NK-92 (cell line): ENCODE measurements at regions not wholly inside any gene's neighbourhood (a gene's known extent, or its start where the extent isn't known, plus 50 kb on each side); places are given as distances from the start of the nearest gene placed in this dataset.

Source experiments
- DNase-seq: peaks from one replicate; lab custom pipeline; 2025; ENCODE audit not compliant: unreplicated experiment; lab: John Stamatoyannopoulos, UW

- DNase-seq: no peak
These were observed 973.6 kb upstream of the TENM4 start for GRCh38 chr11:80414181-80415165.

GRCh38 chr11:80412604-80413003 lies 971.8 kb upstream of the TENM4 start:
- no peak for DNase-seq

DNA sequence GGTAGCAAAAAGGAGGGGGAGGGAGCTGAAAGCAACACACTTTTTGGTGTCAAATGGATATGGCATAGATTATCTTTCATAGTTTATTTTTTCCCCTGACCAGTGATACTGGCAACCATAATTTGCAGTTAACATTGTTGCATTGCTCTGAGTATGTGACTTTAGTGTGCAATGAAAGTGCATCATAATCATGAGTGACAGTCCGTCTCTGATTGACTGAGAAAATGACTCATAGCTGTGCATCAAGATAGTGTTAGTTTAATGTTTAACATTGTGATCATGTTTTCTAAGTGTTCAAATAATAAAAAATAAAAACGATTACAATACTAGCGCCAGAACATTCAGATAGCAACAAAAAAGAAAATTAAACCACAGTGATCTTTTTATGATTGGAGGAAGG lies 952.4 kb upstream of the TENM4 start:
- DNase-seq: no peak

DNA sequence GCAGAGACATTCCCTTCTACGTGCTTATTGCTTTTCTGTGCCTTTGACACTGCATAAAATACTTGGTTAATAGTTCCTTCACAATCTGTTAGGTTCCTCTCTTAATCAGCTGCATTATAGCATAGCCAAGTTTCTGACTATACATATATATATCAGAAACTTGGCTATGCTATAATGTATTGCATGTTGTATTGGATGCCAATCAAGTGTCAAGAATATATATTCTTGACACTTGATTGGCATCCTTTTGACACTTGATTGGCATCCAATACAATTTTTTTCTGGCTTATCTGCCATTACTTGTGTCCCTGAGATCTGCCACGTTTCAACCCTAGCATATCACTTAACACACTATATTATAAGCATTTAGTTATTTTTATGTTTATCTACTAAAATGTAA lies 949.7 kb upstream of the TENM4 start:
- no peak for DNase-seq

DNA sequence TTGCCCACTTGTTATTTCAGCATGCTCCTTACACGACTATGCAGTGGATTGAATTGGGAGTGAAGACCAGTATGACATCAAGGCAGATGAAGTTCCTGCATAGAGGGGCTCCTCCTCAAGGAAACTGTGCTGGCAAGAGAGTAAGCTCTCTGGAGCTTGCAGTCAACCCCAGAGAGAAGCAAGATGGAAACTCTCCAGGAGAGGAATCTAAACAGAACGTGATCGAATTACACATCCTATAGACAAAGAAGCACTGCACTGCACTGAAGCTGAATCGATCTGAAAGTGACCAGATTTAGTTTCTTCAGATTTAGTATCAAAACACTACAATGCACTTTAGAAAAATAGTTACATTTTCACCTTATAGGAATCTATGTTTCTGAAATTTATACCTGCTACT lies 947.7 kb upstream of the TENM4 start:
- DNase-seq: no peak

GRCh38 chr11:80388130-80388529 lies 947.3 kb upstream of the TENM4 start:
- no peak for DNase-seq

GRCh38 chr11:80383655-80384054 lies 942.8 kb upstream of the TENM4 start:
- no peak for DNase-seq

- no peak for DNase-seq
These were observed 938.9 kb upstream of the TENM4 start for GRCh38 chr11:80379620-80380278.

GRCh38 chr11:80371931-80372330 lies 931.1 kb upstream of the TENM4 start:
- DNase-seq: no peak

GRCh38 chr11:80365980-80366379 lies 925.1 kb upstream of the TENM4 start:
- DNase-seq: no peak

DNA sequence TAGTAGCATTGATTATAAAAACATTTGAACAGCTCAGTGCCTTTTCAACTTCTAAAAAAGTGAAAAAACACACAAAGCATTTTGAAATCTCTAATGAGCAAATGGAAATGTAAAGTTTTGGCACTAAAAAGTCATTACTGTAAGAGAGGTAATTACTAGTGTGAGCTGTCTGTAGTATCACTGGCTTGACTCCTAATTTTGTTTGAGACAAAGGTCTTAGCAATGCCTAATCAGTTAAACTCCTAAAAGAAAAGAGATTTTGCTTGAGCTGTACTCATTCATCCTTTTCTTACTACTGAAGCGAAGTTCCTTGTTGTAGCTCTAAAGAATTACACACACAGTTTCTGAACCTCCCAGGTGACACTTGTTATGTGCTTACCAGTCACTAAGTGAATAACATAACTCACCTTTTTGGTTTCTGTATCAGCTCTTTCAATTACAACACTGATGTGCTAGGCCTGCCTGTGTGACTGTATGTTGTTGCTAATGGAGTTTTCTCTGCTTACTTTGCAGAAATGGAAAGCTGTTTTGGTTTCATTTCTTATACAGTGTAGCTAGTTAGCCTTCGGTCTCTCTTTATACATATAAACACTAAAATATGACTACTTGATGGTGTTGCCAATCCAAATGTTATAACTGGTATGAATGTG lies 924.4 kb upstream of the TENM4 start:
- no peak for DNase-seq

DNA sequence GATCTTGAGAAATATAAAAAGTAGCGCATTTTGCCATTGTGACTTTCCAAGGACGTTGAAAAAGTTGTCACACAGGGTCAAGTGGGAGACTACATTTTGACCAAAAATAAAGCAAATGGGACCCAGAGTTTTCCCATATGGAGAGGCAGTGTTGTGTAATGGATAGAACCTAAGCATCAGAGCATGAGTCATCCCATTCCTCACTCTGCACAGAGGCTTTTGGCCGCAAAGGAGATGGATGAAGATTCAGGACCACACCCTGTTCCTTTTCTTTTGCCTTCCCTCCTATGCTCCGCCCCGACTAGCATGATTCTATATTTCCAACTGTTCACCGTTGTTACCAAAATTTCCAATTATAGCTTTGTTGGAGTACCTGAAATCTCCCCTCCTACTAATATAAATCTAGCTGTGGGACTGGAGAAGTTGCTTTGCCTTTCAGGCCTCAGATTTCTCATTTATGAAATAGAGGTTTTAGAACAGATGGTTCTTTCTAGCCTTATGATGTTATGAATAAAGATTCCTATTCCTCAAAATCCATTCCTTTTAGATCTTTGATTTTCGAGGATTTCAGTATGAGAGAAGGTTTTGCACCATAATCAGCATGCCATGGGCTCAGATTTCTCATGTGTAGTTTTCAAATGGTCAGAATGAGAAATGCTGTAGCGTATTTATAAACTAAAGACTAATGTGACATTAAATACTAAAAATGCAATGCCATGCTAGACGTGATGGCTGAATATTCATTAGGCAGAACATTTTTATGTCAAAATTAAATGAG lies 921.9 kb upstream of the TENM4 start:
- no peak for DNase-seq

- no peak for DNase-seq
These were observed 914.4 kb upstream of the TENM4 start for GRCh38 chr11:80355251-80355650.

- DNase-seq: no peak
These were observed 909.7 kb upstream of the TENM4 start for GRCh38 chr11:80350541-80350940.

DNA sequence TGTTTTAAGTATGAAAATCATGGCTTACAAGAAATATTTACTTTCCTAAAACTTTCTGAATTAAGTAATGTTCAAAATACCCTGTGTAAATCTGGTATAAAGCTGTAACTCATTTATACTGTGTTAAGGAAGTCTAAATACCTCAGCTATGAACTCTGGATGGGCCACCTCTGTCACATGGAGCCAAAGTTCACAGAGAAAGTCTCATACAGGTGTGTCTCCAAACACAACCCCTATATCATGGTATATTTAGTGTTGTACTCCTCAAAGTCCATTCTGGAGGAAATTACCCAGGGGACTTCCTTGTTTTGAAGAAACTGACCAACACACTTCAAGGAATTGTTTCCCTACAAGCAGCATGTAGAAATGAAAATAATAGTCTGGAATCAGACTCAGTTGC lies 909.2 kb upstream of the TENM4 start:
- no peak for DNase-seq

DNA sequence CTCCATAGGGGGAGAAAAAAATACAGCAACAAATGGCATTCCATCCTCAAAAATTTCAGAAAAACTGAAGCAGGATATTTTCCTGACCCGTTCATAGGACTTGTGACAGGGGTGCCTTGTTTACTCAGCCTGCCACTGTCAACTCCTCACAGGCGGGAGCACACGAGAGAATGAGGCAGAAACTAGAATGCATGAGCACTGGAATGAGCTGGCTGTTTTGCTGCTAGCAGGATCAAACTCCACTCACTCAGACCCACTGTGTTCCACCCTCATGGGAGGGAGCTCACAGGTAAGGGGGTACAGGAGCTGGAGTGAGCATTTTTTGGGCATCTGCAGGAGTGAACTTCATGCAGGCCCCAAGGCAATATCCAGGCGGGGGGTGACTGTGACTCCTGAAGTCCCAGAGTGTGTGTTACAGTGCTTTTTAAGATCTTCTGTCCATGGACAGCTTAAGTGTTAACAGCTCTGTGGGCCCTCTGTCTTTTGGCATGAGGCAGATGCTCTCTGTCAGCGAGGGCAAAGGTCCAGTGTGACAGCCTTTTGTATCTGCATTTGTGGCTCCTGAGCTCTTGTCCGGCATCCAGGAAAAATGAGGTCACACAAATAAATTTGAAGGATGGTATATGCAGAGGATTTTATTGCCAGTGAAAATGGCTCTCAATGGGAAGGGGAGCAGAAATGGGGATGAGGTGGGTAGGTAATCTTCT lies 905.7 kb upstream of the TENM4 start:
- no peak for DNase-seq

- no peak for DNase-seq
These were observed 902.6 kb upstream of the TENM4 start for GRCh38 chr11:80343436-80343835.

DNA sequence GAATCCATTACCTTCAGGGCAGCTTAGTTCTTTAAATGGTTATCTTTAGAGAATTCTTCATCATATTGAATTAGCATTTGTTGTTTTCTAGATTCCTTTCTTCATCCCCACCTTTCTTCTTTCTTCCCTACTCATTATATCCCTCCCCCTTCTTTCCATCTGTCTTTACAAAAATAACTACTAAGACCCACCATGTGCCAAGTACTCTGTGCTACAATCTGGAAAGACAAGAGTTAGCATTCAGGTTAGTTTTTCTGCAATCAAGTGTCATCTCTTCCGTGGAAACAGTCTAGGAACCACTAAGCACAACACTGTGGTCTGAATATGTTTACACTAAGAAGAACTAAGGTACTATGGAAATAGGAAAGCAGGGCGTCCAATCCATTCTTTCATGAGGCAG lies 897.4 kb upstream of the TENM4 start:
- DNase-seq: no peak

DNA sequence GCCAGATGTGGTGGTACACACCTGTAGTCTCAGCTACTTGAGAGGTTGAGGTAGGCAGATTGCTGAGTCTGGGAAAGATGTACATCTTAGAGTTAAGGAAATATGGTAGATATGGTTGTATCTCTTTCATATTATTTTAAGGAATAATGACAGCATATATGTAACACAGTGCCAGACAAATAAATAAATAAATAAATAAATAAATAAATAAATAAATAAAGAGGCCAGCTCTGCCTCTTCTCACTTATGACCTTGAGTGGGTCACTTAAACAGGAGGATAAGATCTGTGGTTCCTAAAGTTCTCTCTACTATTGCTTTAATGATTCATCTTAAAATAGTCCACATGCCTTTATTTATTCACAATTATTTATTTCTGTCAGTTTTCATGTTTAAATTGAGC lies 890.9 kb upstream of the TENM4 start:
- no peak for DNase-seq

DNA sequence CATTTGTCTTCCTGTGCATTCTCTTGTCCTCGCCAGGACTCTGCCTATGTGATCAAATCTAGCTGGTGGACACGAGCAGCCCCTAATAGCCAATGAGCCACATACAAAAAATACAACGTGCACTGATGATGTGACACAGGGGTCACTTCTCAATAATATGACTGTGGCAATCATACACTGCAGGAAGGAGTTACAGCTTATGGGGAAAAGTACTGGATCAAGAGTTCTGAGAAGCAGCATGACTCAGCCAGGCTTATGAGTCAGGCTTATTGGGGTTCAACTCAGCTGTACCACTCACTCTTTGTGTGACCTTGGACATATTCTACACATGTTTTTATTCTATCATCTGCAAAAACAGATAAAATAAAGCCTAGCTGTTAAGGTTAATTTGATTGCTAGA lies 889.4 kb upstream of the TENM4 start:
- no peak for DNase-seq

DNA sequence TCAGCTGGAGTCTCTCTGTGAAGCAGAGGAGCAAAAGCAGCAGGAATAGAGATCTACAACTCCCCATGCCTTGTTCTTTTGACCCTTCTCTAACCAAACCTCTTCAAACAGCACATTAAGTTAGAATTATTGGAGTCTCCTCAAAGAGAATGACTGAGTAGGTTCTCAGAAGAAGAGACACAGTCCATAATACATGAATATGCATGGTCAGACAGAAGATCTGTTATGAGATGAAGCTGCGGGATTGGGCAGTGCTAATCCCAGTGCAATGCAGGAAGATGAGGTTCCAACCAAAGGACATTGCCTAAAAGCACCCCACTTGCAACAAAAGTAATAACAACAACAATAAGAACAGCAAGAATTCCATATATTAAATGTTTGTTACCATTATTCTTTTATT lies 887.9 kb upstream of the TENM4 start:
- DNase-seq: no peak
